GM12878 (cell line): ENCODE measurements at regions not wholly inside any gene's neighbourhood (a gene's known extent, or its start where the extent isn't known, plus 50 kb on each side); places are given as distances from the start of the nearest gene placed in this dataset.

ENCODE experiments used
- ATAC-seq: fragments of 200-7000 bp; cut with Tn5 transposase; 3 replicates; pipeline ENCODE4 v1.9.1; 2020; ENCODE audit warnings: mild to moderate bottlenecking, moderate library complexity
- BruUV-seq: library from RNA; stranded (reverse); fragments of 400-500 nt; replicated peaks from 2 replicates; lab custom pipeline; 2021; lab: Mats Ljungman, UMichigan
- CTCF ChIA-PET: fragments of 300-600 bp; sonication (Branson Sonifier 250); formaldehyde crosslinking; extraction: SDS; loops from one replicate; lab custom pipeline; 2021; ENCODE audit warnings: inconsistent platforms; lab: Yijun Ruan, JAX
- POLR2A ChIA-PET: fragments of 350-600 bp; formaldehyde crosslinking; extraction: SDS; loops from one replicate; lab custom pipeline; 2021; ENCODE audit warnings: inconsistent platforms; lab: Charles Lee
- RAD21 ChIA-PET: fragments of 300-600 bp; sonication (Branson Sonifier 250); formaldehyde crosslinking; loops from one replicate; lab custom pipeline; 2023; ENCODE audit warnings: antibody characterized with exemption; ENCODE audit not compliant: unreplicated experiment; lab: Charles Lee
- SMC1A ChIA-PET: fragments of 300-600 bp; sonication (Branson Sonifier 250); formaldehyde crosslinking; loops from one replicate; lab custom pipeline; 2023; ENCODE audit not compliant: unreplicated experiment, uncharacterized antibody; lab: Charles Lee
- DNase-seq: peaks from one replicate; pipeline ENCODE4 v3.0.0-alpha.2; 2011; ENCODE audit warnings: low read depth, low spot score
- FAIRE-seq: peaks from 3 replicates; lab custom pipeline; 2011; peaks lifted over from hg19 to GRCh38; lab: Jason Lieb, UNC
- H2AFZ ChIP-seq: 2 replicates; pipeline ENCODE4 v1.6.0; 2011; ENCODE audit warnings: low read depth, low read length, control low read depth; ENCODE audit not compliant: control insufficient read depth
- H3K27ac ChIP-seq: 2 replicates; pipeline ENCODE4 v1.5.1; 2011; ENCODE audit warnings: control low read depth; ENCODE audit not compliant: control insufficient read depth, insufficient read depth
- H3K27me3 ChIP-seq, 2 experiments: replicated peaks in 1 of 2; 2 replicates each; pipeline versions ENCODE4 v1.6.0 to v1.6.1; 2011; ENCODE audit warnings: low read length in 1 of 2; ENCODE audit not compliant: control insufficient read depth in 2 of 2, insufficient read depth in 2 of 2
- H3K36me3 ChIP-seq, 2 experiments: 2 replicates each; pipeline ENCODE4 v1.5.1; 2011; ENCODE audit warnings: low read length in 1 of 2; ENCODE audit not compliant: control insufficient read depth in 2 of 2, insufficient read depth in 2 of 2
- H3K4me1 ChIP-seq: 2 replicates; pipeline ENCODE4 v1.6.1; 2011; ENCODE audit warnings: mild to moderate bottlenecking, low read length, moderate library complexity, mixed read lengths; ENCODE audit not compliant: control insufficient read depth, insufficient read depth
- H3K4me2 ChIP-seq: 2 replicates; pipeline ENCODE4 v1.6.0; 2011; ENCODE audit warnings: control low read depth; ENCODE audit not compliant: control insufficient read depth, insufficient read depth
- H3K4me3 ChIP-seq: fragments of 200-600 bp; sonication (generic); 2 replicates; pipeline ENCODE4 v1.5.1; 2016
- H3K79me2 ChIP-seq: 2 replicates; pipeline ENCODE4 v1.6.0; 2011; ENCODE audit warnings: low read length; ENCODE audit not compliant: control insufficient read depth, insufficient read depth
- H3K9ac ChIP-seq: 2 replicates; pipeline ENCODE4 v1.8.0; 2011; ENCODE audit warnings: low read length, control low read depth, mixed read lengths; ENCODE audit not compliant: control insufficient read depth, insufficient read depth
- H3K9me3 ChIP-seq: replicated peaks from 3 replicates; pipeline ENCODE4 v1.5.1; 2011; ENCODE audit warnings: mild to moderate bottlenecking, low read length; ENCODE audit not compliant: control insufficient read depth, insufficient read depth
- H4K20me1 ChIP-seq: 2 replicates; pipeline ENCODE4 v1.6.0; 2011; ENCODE audit not compliant: control insufficient read depth, insufficient read depth
- KDM1A ChIP-seq: fragments of 200-600 bp; sonication (generic); IDR thresholded peaks from 2 replicates; pipeline ENCODE4 v1.6.1; 2016; ENCODE audit warnings: borderline replicate concordance
- MXI1 ChIP-seq: fragments of 150-350 bp; IDR thresholded peaks from 2 replicates; pipeline ENCODE4 v1.6.1; 2011; ENCODE audit warnings: low read depth, mild to moderate bottlenecking, inconsistent platforms, low read length, improper control_type of control experiment
- PAX5 ChIP-seq: IDR thresholded peaks from 2 replicates; pipeline ENCODE4 v1.6.1; 2011; ENCODE audit warnings: low read depth, low read length, borderline replicate concordance
- PRDM15 ChIP-seq: fragments of 450-650 bp; formaldehyde crosslinking; IDR thresholded peaks from 2 replicates; pipeline ENCODE4 v1.4.0; 2020; ENCODE audit warnings: mild to moderate bottlenecking, moderate library complexity
- REST ChIP-seq: IDR thresholded peaks from 2 replicates; pipeline ENCODE4 v1.6.1; 2012; ENCODE audit warnings: mild to moderate bottlenecking, low read depth, low read length
- SMAD5 ChIP-seq: IDR thresholded peaks from 2 replicates; pipeline ENCODE4 v1.6.1; 2016; ENCODE audit warnings: antibody characterized with exemption, low read depth
- SMARCA5 ChIP-seq: fragments of 450-650 bp; IDR thresholded peaks from 2 replicates; pipeline ENCODE4 v1.6.1; 2017; ENCODE audit warnings: mild to moderate bottlenecking
- SPI1 ChIP-seq: IDR thresholded peaks from 2 replicates; pipeline ENCODE4 v1.6.1; 2011; ENCODE audit warnings: low read depth, mild to moderate bottlenecking, low read length, moderate library complexity, borderline replicate concordance; ENCODE audit not compliant: insufficient read depth
- SUPT20H ChIP-seq: IDR thresholded peaks from 2 replicates; pipeline ENCODE4 v1.6.1; 2011; ENCODE audit warnings: low read depth, mild to moderate bottlenecking, low read length, moderate library complexity, borderline replicate concordance; ENCODE audit not compliant: control insufficient read depth
- USF1 ChIP-seq: IDR thresholded peaks from 2 replicates; pipeline ENCODE4 v1.6.1; 2011; ENCODE audit warnings: borderline replicate concordance, low read depth, mild to moderate bottlenecking, moderate library complexity, mixed read lengths, low read length; ENCODE audit not compliant: insufficient read depth; ENCODE audit errors: extremely low read length
- WGBS: methylation state at CpG from one replicate; pipeline ENCODE4 v1.1.6; 2016; ENCODE audit warnings: low lambda C conversion rate; ENCODE audit not compliant: insufficient replicate concordance, insufficient coverage; ENCODE audit errors: missing lambda C conversion rate; 5-methylcytosine and 5-hydroxymethylcytosine counted together
- in situ Hi-C: fragments of 300-500 bp; cut with MboI; formaldehyde crosslinking; loops from 9 replicates; pipeline ENCODE4 v1.14.3; 2018; ENCODE audit warnings: mixed read lengths
- intact Hi-C: fragments of 100-400 bp; cut with micrococcal nuclease; formaldehyde crosslinking; loops from one replicate; pipeline ENCODE4 v1.14.2; 2022; ENCODE audit not compliant: unreplicated experiment

- WGBS, result 3% methylated on average over 3 of the region's 3 CpGs
- ChIA-PET POLR2A (no interaction called here), SMC1A (no interaction called here), CTCF (no interaction called here)
- intact Hi-C loops, result no loop called here
- H3K4me3 ChIP-seq, result no peak overlapping the region
- H3K36me3 ChIP-seq, result no peaks in the 10 kb centered on the region
- no peak for FAIRE-seq
- no peak overlapping the region for H3K4me2 ChIP-seq
- no TSS peak for BruUV-seq
- H3K27ac ChIP-seq, result no peak overlapping the region
- H3K79me2 ChIP-seq, result no peaks in the 10 kb centered on the region
- DNase-seq, result no peak
- no peak for ATAC-seq
- no peaks in the 10 kb centered on the region for H3K9me3 ChIP-seq
- H3K27me3 ChIP-seq, result no peaks in the 10 kb centered on the region
- in situ Hi-C loops, result no loop called here
- no peaks in the 10 kb centered on the region for H3K4me1 ChIP-seq
- H2AFZ ChIP-seq, result no peak overlapping the region
- no peak overlapping the region for H3K9ac ChIP-seq
- TF ChIP-seq USF1 (no peak), PAX5 (no peak), MXI1 (no peak), KDM1A (no peak), SMAD5 (no peak), SPI1 (no peak), SMARCA5 (no peak), REST (no peak), PRDM15 (CRISPR knock-in tag) (no peak), SUPT20H (no peak)
- TF ChIP-seq, all 136 proteins: peak for 0
- H4K20me1 ChIP-seq, result no peaks in the 10 kb centered on the region
- RAD21 ChIA-PET, result no interaction called here
Observed at GRCh38 chr12:30420561-30420960, 275.1 kb downstream of the IPO8 start.
